ENCODE measurements at regions not wholly inside any gene's neighbourhood (a gene's known extent, or its start where the extent isn't known, plus 50 kb on each side); places are given as distances from the start of the nearest gene placed in this dataset.

DNA sequence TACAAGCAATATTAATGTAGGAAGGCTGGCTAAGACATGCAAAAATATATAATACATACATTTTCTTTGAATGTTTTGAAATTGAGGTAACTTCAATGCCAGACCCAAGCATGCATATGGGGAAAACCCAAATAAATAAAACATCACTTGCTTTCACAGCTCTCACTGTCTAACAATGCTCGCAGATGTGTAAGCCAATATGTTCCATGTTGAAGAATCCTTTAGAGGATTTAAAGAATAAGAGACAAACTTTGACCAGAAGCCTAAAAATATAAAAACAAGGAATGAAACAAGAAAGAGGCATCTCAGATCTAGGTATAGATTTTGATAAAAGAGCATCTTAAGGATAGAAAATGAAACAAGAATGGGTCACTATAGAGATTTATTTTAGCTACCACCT is 354.2 kb downstream of the CDH10 start:
- no peak for DNase-seq (ENCODE audit: extremely low read depth, low read depth)
- TF ChIP-seq, protein P1, sequence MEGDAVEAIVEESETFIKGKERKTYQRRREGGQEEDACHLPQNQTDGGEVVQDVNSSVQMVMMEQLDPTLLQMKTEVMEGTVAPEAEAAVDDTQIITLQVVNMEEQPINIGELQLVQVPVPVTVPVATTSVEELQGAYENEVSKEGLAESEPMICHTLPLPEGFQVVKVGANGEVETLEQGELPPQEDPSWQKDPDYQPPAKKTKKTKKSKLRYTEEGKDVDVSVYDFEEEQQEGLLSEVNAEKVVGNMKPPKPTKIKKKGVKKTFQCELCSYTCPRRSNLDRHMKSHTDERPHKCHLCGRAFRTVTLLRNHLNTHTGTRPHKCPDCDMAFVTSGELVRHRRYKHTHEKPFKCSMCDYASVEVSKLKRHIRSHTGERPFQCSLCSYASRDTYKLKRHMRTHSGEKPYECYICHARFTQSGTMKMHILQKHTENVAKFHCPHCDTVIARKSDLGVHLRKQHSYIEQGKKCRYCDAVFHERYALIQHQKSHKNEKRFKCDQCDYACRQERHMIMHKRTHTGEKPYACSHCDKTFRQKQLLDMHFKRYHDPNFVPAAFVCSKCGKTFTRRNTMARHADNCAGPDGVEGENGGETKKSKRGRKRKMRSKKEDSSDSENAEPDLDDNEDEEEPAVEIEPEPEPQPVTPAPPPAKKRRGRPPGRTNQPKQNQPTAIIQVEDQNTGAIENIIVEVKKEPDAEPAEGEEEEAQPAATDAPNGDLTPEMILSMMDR (IDR thresholded peaks at IDR 0.05; ENCODE audit: low read depth, low read length), result no peak

DNA sequence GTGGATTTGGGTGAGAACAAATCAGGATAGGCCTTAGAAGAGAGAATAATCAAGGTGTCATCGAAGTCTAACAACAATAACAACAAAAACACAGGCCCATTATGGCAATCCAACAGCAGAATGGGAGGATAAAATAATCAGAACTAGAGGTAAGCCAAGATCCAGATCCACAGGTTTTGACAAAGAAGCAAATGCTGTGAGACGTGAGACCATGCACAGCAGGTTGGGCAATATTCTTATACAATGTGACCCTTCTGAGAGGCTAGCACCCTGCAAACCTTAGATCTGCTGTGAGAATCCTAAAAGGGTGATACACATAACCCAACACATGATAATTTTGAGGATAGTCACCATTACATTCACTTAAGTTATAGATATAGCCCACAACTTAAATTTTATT is 352.9 kb downstream of the CDH10 start:
- TF ChIP-seq, protein P1 (IDR thresholded peaks at IDR 0.05; ENCODE audit: low read depth, low read length), result no peak
- DNase-seq (ENCODE audit: extremely low read depth, low read depth), result no peak

DNA sequence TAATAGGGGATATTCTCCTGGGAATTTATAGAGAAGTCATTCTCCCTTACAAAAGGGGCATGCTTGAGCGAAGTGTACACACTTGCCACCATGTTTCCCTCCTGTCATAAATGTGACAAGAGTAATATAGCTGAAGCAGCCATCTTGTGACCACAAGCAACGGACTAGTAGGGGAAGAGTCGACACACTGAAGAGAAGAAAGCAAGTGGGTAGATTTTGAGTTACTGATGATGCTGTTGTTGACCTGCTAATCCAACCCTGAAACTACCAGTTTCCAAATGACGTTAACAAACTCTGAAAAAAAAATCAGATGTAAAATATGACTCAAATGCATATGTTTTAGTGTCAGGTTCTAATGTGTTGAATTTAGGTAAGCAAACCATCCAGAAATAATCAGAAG is 350.4 kb downstream of the CDH10 start:
- no peak for DNase-seq (ENCODE audit: extremely low read depth, low read depth)
- TF ChIP-seq, protein P1 (IDR thresholded peaks at IDR 0.05; ENCODE audit: low read depth, low read length), result no peak

- TF ChIP-seq, protein P1 (IDR thresholded peaks at IDR 0.05; ENCODE audit: low read depth, low read length), result no peak
- no peak for DNase-seq (ENCODE audit: extremely low read depth, low read depth)
Measured at GRCh38 chr5:24314106-24314505, 330.7 kb downstream of the CDH10 start.

- no peak for DNase-seq (ENCODE audit: extremely low read depth, low read depth)
- TF ChIP-seq, protein P1 (IDR thresholded peaks at IDR 0.05; ENCODE audit: low read depth, low read length), result no peak
Measured at GRCh38 chr5:24320643-24321042, 324.1 kb downstream of the CDH10 start.

GRCh38 chr5:24325306-24325832 is 319.4 kb downstream of the CDH10 start:
- no peak for DNase-seq (ENCODE audit: extremely low read depth, low read depth)
- TF ChIP-seq, protein P1 (IDR thresholded peaks at IDR 0.05; ENCODE audit: low read depth, low read length), result no peak

GRCh38 chr5:24331531-24331930 is 313.2 kb downstream of the CDH10 start:
- no peak for DNase-seq (ENCODE audit: extremely low read depth, low read depth)
- TF ChIP-seq, protein P1 (IDR thresholded peaks at IDR 0.05; ENCODE audit: low read depth, low read length), result no peak

Measured in AG09319 (cell line).